NCI-H1930 (cell line): ENCODE measurements at regions not wholly inside any gene's neighbourhood (a gene's known extent, or its start where the extent isn't known, plus 50 kb on each side); places are given as distances from the start of the nearest gene placed in this dataset.
"Not testable (repeated sequence)": the region's sequence is repeated elsewhere in the genome, so short reads cannot be mapped to it uniquely, and the experiment has no call there.

Source experiments
- DNase-seq, 2 experiments: peaks; one replicate each; lab custom pipeline; 2025; lab: John Stamatoyannopoulos, UW

DNA sequence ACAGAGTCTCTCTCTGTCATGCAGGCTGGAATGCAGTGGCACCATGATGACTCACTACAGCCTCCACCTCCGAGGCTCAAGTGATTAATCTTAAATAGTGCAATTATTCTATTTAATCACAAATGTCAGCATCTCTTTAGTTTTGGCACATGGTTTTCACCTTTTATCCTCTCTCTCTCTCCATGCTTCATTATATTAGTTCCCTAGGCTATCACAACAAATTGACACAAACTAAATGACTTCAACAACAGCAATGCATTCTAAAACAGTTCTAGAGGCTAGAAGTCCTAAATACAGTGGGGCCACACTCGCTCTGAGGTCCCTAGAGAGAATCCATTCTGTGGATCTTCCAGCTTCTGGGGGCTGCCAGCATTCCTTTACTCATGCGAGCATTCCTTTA is 178.2 kb upstream of the ZNG1F start:
- DNase-seq: not testable (repeated sequence)

DNA sequence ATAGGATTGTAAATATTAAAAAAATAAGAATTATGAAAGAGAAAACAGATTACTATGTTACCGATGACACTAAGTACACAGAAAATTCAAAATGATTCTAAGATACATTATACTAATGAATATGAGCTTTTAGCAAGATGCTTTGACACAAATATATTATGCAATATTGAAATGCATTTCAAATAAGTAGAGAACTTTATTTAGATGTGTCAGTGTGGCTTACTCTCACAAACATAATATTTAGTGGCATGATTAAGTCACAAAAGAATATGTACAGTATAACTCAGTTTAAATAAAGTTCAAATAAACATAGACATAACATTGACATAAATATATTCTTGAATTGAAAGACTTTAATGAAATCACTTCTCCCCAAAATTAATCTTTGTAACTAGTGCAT is 172.7 kb upstream of the ZNG1F start:
- DNase-seq: not testable (repeated sequence)

DNA sequence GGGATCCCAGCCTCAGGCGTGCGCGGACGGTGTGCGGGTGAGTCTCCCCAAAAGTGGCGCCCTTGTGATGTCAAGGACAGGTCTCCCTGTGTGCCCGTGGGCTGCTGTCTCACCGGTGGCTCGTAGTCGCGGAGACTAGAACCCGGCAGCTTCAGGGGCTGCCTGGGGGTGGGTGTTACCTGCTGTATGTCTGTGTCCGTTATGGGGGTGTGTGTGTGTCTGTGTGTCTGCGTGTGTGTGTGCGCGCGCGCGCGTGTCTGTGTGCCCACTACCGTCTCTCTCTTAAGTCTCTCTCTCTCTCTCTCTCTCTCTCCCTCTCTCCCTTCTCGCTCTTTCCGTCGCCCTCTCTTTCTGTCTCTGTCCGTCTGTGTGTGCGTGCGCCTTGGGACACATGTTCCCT is 170.0 kb upstream of the ZNG1F start:
- not testable (repeated sequence) for DNase-seq

DNA sequence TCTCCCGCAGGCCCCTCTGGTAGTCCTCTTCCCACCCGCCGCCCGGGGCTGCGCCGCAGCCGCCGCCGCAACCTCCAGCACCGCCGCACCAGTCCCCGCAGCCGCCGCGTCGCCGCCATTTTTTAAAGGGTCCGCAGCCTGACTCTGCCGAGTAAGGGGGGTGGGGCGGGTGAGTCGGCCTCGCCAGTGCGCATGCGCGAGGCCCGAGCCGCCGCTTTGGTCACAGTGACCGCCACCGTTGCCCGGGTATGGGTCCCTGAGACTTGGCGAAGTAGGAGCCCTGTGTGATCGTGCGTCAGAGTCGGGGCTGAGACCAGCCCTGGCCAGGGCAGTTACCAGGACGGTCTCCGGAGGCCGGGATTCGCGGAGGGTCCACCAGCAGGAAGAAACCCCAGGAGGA is 169.6 kb upstream of the ZNG1F start:
- DNase-seq: peak; percentile 41 to 72

DNA sequence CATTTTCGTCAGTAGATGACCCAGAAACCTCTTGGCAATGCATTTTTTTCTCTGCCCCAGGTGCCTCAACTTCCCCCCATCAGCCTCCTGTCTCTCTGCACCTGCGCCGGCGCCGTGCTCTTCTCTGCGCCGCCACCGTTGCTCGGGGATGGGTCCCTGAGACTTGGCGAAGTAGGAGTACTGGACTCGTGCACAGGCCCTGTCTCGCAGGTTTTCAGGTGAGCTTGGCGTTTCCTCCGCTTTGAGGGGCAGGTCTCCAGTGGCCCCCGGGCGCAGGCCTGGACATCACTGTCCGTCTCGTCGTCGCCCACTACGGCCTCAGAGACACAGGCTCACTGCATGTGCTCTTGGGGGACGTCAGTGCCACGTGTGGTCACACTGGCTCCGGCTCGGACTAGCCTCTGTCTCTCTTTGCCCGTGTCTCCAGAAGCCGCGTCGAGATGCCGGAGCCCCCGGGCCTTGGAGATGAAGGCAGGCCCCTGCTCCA is 168.8 kb upstream of the ZNG1F start:
- DNase-seq: not testable (repeated sequence)

DNA sequence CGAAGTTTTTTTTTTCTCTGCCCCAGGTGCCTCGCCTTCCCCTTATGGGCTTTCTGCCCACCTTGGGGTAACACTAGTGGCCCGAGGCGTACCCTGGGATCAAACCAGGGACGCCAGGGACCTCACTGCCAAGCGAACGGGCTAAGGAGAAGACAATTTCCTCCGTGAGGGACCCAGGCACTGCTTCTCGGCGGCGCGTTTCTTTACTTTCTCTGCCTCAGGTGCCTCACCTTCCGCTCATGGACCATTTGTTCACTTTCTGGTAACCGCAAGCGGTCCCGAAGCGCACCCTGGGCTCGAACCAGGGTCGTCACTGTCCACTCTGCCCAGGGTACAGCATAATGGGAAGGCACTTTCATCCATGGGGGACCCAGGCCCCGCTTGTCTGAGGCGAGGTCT is 168.2 kb upstream of the ZNG1F start:
- not testable (repeated sequence) for DNase-seq

DNA sequence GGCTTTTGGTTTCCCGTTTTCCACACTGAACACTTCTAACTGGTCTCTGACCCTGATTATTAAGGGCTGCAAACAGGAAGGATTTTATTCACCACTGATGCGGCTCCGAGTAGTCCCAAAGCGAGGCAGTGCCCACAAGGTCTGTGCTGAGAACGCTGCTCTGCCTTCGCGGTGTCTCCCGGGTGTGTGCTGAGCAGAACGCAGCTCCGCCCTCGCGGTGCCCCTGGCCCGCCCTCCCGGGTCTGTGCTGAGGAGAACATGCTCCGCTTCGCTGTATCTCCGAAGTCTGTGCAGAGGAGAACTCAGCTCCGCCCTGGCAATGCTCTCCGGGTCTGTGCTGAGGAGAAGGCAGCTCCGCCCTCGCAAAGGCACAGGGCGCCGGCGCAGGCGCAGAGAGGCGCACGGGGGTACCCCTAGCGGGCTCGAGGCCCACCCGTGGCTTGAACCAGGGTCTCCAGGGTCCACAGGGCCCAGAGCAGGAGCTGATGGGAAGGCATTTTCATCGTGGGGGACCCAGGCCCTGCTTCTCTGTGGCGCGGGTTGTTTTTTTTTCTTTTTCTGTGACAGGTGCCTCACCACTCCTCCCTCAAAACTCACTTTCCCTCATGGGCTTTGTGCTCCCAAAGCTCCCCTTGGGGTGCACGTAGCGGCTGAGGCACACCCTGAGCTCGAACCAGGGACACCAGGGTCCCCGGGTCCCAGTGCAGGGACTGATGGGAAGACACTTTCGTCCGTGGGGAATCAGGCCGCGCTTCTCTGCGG is 167.7 kb upstream of the ZNG1F start:
- DNase-seq: not testable (repeated sequence)

DNA sequence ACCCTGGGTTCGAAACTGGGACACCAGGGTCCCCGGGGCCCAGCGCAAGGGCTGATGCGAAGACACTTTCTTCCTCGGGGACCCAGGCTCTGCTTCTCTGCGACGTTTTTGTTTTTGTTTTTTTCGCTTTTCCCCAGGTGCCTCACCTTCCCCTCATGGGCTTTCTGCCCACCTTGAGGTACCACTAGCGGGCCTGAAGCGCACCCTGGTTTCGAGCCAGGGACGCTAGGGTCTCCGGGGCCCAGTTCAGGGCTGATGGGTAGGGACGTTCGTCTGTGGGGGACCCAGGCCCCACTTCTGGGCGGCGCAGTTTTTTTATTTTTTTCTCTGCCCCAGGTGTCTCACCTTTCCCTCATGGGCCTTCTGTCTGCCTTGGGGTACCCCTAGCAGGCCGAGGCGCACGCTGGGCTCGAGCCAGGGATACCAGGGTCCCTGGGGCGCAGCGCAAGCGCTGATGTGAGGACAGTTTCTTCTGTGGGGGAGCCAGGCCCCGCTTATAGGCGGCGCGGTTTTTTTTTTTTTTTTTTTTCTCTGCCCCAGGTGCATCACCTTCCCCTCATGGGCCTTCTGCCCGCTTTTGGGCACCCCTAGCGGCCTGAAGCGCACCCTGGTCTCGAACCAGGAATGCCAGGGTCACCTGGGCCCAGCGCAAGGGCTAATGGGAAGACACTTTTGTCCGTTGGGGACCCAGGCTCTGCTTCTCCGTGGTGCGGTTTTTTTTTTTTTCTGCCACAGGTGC is 166.8 kb upstream of the ZNG1F start:
- not testable (repeated sequence) for DNase-seq

DNA sequence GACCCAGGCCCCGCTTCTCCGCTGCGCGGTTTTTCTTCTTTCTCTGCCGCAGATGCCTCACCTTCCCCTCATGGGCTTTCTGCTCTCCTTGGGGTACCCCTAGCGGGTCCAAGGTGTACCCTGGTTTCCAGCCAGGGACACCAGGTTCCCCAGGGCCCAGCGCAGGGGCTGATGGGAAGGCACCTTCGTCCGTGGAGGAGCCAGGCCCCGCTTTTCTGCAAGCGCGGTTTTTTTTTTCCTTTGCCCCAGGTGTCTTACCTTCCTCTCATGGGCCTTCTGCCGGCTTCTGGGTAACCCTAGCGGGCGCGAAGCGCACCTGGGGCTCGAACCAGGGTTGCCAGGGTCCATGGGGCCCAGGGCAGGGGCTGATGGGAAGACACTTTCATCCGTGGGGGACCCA is 165.9 kb upstream of the ZNG1F start:
- DNase-seq: not testable (repeated sequence)

DNA sequence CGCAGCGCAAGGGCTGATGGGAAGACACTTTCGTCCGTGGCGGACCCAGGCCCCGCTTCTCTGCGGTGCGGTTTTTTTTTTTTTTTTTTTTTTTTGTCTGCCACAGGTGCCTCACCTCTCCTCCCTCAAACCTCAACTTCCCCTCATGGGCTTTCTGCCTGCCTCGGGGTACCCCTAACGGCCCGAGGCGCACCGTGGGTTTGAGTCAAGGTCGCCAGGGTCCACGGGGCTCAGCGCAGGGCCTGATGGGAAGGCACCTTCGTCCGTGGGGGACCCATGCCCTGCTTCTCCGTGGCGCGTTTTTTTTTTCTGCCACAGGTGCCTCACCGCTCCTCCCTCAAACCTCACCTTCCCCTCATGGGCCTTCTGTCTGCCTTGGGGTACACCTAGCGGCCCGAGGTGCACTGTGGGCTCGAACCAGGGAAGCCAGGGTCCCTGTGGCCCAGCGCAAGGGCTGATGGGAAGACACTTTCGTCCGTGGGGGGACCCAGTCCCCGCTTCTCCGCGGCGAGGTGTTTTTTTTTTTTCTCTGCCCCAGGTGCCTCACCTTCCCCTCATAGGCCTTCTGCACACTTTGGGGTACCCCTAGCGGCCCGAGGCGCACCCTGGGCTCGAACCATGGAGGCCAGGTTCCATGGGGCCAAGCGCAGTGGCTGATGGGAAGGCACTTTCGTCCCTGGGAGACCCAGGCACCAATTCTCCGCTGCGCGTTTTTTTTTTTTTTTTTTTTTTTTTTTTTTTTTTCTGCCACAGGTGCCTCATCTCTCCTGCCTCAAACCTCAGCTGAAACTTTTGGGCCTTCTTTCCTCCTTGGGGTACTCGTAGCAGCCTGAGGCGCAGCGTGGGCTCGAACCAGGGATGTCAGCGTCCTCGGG is 165.2 kb upstream of the ZNG1F start:
- DNase-seq: not testable (repeated sequence)

DNA sequence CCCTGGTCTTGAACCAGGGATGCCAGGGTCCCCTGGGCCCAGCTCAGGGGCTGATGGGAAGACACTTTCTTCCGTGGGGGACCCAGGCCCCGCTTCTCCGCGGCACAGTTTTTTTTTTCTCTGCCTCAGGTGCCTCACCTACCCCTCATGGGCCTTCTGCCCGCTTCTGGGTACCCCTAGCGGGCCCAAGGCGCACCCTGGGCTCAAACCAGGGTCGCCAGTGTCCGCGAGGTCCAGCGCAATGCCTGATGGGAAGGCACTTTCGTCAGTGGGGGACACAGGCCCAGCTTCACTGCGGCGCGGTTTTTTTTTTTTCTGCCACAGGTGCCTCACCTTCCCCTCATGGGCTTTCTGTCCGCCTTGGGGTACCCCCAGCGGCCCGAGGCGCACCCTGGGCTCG is 163.9 kb upstream of the ZNG1F start:
- not testable (repeated sequence) for DNase-seq

DNA sequence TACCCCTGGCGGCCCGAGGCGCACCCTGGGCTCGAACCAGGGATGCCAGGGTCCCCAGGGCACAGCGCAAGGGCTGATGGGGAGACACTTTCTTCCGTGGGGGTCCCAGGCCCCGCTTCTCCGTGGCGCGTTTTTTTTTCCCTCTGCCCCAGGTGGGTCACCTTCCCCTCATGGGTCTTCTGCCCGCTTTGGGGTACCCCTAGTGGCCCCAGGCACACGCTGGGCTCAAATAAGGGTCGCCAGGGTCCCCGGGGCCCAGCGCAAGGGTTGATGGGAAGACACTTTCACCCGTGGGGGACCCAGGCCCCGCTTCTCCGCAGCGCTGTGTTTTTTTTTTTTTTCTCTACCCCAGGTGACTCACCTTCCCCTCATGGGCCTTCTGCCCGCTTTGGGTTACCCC is 163.3 kb upstream of the ZNG1F start:
- not testable (repeated sequence) for DNase-seq

DNA sequence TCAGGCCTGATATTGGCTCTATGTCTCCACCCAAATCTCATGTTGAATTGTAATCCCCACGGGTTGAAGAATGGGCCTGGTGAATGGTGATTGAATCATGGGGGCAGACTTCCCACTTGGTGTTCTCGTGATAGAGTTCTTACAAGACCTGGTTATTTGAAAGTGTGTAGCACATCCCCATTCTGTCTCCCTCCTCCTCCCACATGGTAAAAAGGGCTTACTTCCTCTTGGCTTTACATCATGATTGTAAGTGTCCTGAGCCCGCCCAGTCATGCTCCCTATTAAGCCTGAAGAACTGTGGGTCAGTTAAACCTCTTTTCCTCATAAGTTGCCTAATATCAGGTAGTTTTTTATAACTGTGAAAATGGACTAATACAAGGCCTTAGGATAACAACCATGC is 158.8 kb upstream of the ZNG1F start:
- not testable (repeated sequence) for DNase-seq

DNA sequence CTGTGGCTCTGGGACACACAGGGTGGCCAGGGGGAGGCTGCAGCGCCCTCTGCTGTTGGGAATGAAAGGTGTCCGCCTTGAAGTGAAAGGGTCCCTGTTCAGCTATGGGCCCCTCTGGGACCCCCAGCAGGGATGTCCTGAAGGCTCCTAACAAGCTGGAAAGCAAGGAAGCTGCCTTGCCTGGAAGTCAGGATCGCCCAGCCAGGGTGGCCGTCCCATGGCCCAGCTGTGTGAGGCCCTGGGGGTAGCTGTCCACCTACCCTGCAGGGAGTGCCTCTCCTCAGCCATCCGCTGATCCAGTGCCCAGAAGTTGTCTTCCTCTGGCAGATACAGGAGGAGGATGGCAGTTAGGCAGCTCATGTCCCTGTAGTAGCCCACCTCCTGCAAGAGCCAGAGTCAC is 143.4 kb upstream of the ZNG1F start:
- DNase-seq: not testable (repeated sequence)

DNA sequence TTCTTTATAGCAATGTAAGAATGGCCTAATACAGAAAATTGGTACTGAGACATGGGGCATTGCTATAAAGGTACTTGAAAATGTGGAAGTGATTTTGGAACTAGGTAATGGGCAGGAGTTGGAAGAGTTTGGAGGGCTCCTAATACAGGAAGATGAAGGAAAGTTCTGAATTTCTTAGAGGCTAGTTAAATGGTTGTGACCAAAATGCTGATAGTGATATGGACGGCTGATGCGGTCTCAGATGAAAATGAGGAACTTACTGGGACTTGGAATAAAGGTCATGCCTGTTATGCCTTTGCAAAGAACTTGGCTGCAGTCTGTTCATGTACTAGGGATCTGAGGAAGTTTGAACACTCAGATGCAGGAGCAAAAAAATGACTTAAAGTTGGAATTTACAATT is 132.2 kb upstream of the ZNG1F start:
- not testable (repeated sequence) for DNase-seq

DNA sequence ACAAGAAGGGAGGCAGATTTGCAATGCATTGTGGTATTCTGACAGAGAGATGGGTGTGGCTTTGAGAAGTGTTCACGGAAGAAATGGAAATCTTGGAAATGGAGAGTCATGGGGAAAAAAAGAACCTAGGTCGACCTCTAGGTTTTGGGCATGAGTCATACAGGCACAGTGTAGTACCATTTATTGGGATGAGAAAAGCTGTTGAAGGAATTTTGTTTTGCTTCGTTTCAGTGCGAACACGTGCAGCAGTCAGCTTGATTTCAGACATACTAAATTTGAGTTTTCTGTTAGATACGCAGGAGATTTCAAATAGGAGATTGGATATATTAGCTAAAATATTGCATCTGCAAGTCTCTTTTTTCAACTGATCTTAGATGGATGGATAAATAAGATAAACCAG is 119.8 kb upstream of the ZNG1F start:
- DNase-seq: not testable (repeated sequence)

DNA sequence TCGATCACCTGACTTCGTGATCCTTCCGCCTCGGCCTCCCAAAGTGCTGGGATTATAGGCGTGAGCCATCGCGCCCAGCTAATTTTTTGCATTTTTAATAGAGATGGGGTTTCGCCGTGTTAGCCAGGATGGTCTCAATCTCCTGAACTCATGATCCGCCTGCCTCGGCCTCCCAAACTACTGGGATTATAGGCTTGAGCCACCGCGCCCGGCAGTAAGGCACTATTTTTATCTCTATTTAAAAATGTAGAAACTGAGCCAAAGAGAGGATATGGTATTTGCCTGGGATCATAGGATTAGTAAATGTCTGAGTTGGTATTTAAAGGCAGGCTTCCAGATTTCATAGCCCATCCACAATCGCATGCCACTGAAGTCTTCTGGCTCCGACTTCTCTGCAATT is 96.6 kb upstream of the ZNG1F start:
- DNase-seq: not testable (repeated sequence)

DNA sequence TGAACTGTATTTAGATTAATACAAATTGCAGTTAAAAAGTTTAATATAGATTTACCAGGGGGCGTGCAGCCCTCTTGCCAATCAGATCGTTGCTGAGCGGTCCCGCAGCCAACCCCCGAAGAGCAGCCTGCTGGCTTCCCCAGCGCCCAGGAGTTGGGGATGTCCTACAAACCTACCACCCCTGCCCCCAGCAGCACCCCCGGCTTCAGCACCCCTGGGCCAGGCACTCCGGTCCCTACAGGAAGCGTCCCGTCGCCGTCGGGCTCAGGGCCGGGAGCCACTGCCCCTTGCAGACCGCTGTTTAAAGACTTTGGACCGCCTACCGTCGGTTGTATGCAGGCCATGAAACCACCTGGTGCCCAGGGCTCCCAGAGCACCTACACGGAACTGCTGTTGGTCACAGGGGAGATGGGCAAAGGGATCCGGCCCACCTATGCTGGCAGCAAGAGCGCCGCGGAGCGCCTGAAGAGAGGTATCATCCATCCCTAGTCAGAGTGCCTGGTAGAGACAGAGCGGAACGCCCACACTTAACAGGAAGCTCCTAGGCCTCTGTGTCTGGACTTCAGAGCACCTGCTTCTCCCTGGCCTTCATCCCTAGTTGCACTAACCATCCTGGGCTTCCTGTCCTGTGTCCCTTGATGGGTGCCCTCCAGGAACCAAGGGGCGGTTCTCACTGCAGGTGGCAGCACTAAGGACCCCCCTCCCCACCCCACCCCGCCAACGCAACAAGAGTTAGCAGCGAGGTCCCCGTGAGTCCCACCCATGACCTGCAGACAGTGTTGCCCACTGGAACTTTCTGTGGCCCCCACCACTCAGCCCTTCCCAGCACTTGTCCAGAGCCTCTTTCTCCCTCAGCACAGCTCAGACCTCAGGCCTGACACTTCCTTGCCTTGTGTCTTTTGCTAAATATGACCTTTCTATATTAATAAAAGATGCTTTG is 91.5 kb upstream of the ZNG1F start:
- DNase-seq: not testable (repeated sequence)

DNA sequence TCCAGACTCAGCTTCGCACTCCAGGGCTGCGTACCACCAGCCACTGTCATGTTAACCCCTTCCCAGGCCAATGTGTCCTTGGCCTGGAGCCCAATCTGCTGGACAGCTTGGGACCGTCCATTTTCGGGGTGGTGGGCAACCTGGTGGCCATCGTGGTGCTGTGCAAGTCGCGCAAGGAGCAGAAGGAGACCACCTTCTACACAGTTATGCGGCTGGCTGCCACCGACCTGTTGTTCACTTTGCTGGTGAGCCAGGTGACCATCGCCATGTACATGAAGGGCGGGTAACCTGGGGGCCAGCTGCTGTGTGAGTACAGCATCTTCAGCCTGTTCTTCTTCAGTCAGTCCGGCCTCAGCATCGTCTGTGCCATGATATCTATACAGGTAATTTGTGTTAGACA is 90.3 kb upstream of the ZNG1F start:
- DNase-seq: not testable (repeated sequence)

DNA sequence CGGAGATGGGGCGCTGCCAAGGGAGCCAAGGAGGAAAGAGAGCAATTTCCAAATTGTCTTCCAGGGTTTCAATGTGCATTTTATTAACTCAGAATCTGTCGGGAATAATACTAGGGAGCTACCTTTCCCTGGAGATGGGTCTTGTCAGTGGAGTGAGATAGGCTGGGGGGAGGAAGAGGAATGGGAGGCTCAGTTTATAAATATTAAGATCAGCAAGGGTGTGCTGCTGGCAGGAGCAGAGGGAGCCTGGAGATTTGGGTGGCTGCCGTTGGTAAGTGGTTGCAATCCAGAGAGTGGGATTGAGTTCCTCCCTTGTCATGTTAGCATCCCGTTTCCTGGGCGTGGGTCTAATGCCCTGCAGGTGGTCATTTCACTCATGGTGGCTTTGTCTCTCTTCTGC is 89.9 kb upstream of the ZNG1F start:
- not testable (repeated sequence) for DNase-seq
